ENCODE measurements at regions not wholly inside any gene's neighbourhood (a gene's known extent, or its start where the extent isn't known, plus 50 kb on each side); places are given as distances from the start of the nearest gene placed in this dataset.

- ATAC-seq = no peak
These were observed 341.1 kb downstream of the TGFB2 start for GRCh38 chr1:218686258-218686657.

GRCh38 chr1:218686761-218687160, 341.6 kb downstream of the TGFB2 start:
- ATAC-seq = no peak

GRCh38 chr1:218692808-218693207, 347.7 kb downstream of the TGFB2 start:
- no peak for ATAC-seq

GRCh38 chr1:218693599-218693998, 348.5 kb downstream of the TGFB2 start:
- ATAC-seq = no peak

GRCh38 chr1:218694085-218694484, 348.9 kb downstream of the TGFB2 start:
- ATAC-seq = no peak

- no peak for ATAC-seq
These were observed 349.5 kb downstream of the TGFB2 start for GRCh38 chr1:218694636-218695035.

- ATAC-seq = no peak
These were observed 350.4 kb downstream of the TGFB2 start for GRCh38 chr1:218695525-218695924.

GRCh38 chr1:218698141-218698540, 353.0 kb downstream of the TGFB2 start:
- no peak for ATAC-seq

- ATAC-seq = no peak
These were observed 354.3 kb downstream of the TGFB2 start for GRCh38 chr1:218699421-218699820.

GRCh38 chr1:218699865-218700264, 354.7 kb downstream of the TGFB2 start:
- ATAC-seq = no peak

- ATAC-seq = no peak
These were observed 355.5 kb downstream of the TGFB2 start for GRCh38 chr1:218700666-218701065.

GRCh38 chr1:218701131-218701530, 356.0 kb downstream of the TGFB2 start:
- ATAC-seq = no peak

- ATAC-seq = no peak
These were observed 357.6 kb downstream of the TGFB2 start for GRCh38 chr1:218702775-218703174.

- no peak for ATAC-seq
These were observed 358.7 kb downstream of the TGFB2 start for GRCh38 chr1:218703836-218704235.

GRCh38 chr1:218705391-218705790, 360.3 kb downstream of the TGFB2 start:
- no peak for ATAC-seq

GRCh38 chr1:218705911-218706893, 361.1 kb downstream of the TGFB2 start:
- no peak for ATAC-seq

GRCh38 chr1:218711001-218711400, 365.9 kb downstream of the TGFB2 start:
- no peak for ATAC-seq

- ATAC-seq = no peak
These were observed 366.9 kb downstream of the TGFB2 start for GRCh38 chr1:218711884-218712674.

- ATAC-seq = no peak
These were observed 367.5 kb downstream of the TGFB2 start for GRCh38 chr1:218712677-218713076.

- ATAC-seq = no peak
These were observed 371.0 kb downstream of the TGFB2 start for GRCh38 chr1:218715961-218716669.

GRCh38 chr1:218717575-218717974, 372.4 kb downstream of the TGFB2 start:
- ATAC-seq = no peak

GRCh38 chr1:218718206-218718605, 373.1 kb downstream of the TGFB2 start:
- ATAC-seq = no peak

- no peak for ATAC-seq
These were observed 373.8 kb downstream of the TGFB2 start for GRCh38 chr1:218718977-218719376.

Data from activated CD4-positive, CD25-positive, alpha-beta regulatory T cell treated with anti-CD3 and anti-CD28 coated beads, Interleukin-2, amount 50 U/mL, for 24 hours (primary cell).